ENCODE measurements at regions not wholly inside any gene's neighbourhood (a gene's known extent, or its start where the extent isn't known, plus 50 kb on each side); places are given as distances from the start of the nearest gene placed in this dataset.

DNA sequence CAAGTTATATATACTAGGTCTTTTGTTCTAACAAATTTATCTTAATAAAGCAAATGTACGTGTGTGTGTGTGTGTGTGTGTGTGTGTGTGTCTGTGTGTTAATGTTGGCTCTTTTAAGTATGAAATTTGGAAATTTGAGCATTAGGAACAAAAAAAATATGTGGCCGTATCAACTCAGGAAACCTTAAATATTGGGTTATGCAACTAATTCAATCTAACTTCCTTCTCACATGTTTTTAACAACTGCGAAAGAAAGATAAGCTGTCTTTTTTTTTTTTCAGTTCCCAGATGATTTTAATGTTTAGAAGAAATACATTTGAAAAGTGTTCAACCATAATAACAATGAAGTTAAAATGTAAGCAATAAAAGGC is 616.4 kb upstream of the ARID1B start:
- H3K9me3 ChIP-seq = no peaks in the 10 kb centered on the region
- no peaks in the 10 kb centered on the region for H3K4me1 ChIP-seq (ENCODE audit: control insufficient read depth in 1 of 2, low read depth in 2 of 2)
- no peaks in the 10 kb centered on the region for H3K36me3 ChIP-seq
- no peak overlapping the region for H3K4me3 ChIP-seq
- no peak for TF ChIP-seq CTCF (IDR thresholded peaks at IDR 0.05)
- DNase-seq (ENCODE audit: low spot score) (no peak), ATAC-seq (ENCODE audit: insufficient number of reproducible peaks, low FRiP score, low read depth) (no peak)
- H3K27ac ChIP-seq = no peak overlapping the region
- no peaks in the 10 kb centered on the region for H3K27me3 ChIP-seq (replicated peaks; ENCODE audit: insufficient read depth)

DNA sequence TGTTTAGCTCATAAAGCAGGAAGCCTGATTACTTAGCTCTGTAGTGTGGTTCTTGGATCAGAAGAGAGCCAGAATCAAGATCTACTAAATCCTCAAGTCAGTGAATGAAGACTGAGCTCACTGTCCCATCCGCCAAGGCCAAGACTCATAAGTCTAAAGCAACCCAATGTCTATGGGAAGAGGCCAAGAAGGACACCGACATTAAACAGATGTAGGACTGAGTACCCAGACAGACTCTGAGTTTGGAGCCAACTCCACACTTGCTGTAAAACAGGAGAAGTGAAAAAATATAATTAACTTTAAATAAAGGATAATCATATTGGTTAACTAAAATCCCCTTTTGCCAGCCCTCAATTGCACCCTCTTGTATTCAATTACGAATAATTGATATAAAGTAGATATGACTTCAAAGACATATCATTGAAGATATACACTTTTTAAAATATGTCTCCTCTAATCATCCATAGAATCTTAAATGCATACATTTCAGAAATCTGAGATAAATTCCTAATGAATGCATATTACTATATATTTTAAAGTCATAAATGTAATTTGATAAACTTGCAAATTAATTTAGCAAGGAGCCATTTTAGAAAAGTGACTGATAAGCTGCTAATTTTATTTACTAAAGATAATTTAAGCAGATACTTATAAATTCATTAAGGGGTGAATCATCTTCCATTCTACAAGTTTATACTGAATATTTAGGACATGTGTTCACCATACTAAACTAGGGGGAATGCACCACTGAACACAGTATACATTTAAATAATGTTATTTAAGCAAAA is 617.0 kb upstream of the ARID1B start:
- Histone ChIP-seq H3K9me3 (no peaks in the 10 kb centered on the region), H3K36me3 (no peaks in the 10 kb centered on the region), H3K4me1 (ENCODE audit: control insufficient read depth in 1 of 2, low read depth in 2 of 2) (no peaks in the 10 kb centered on the region), H3K27ac (no peak overlapping the region), H3K27me3 (replicated peaks; ENCODE audit: insufficient read depth) (no peaks in the 10 kb centered on the region), H3K4me3 (no peak overlapping the region)
- ATAC-seq (ENCODE audit: insufficient number of reproducible peaks, low FRiP score, low read depth) = no peak
- TF ChIP-seq CTCF (IDR thresholded peaks at IDR 0.05) = no peak
- DNase-seq (ENCODE audit: low spot score) = no peak

- Histone ChIP-seq H3K9me3 (no peaks in the 10 kb centered on the region), H3K4me1 (ENCODE audit: control insufficient read depth in 1 of 2, low read depth in 2 of 2) (no peaks in the 10 kb centered on the region), H3K27ac (no peak overlapping the region), H3K27me3 (replicated peaks; ENCODE audit: insufficient read depth) (no peaks in the 10 kb centered on the region), H3K36me3 (no peaks in the 10 kb centered on the region), H3K4me3 (no peak overlapping the region)
- DNase-seq (ENCODE audit: low spot score) (no peak), ATAC-seq (ENCODE audit: insufficient number of reproducible peaks, low FRiP score, low read depth) (no peak)
- no peak for TF ChIP-seq CTCF (IDR thresholded peaks at IDR 0.05)
Measured at GRCh38 chr6:156154896-156155295, 622.3 kb upstream of the ARID1B start.

- Histone ChIP-seq H3K4me1 (ENCODE audit: control insufficient read depth in 1 of 2, low read depth in 2 of 2) (no peaks in the 10 kb centered on the region), H3K36me3 (no peaks in the 10 kb centered on the region), H3K27ac (no peak overlapping the region), H3K27me3 (replicated peaks; ENCODE audit: insufficient read depth) (no peaks in the 10 kb centered on the region), H3K9me3 (no peaks in the 10 kb centered on the region), H3K4me3 (no peak overlapping the region)
- no peak for TF ChIP-seq CTCF (IDR thresholded peaks at IDR 0.05)
- ATAC-seq (ENCODE audit: insufficient number of reproducible peaks, low FRiP score, low read depth) (no peak), DNase-seq (ENCODE audit: low spot score) (no peak)
Measured at GRCh38 chr6:156150391-156150790, 626.8 kb upstream of the ARID1B start.

- ATAC-seq (ENCODE audit: insufficient number of reproducible peaks, low FRiP score, low read depth) (no peak), DNase-seq (ENCODE audit: low spot score) (no peak)
- peaks cover 5% of the 10 kb centered on the region for H3K9me3 ChIP-seq
- no peak overlapping the region for H3K27ac ChIP-seq
- TF ChIP-seq CTCF (IDR thresholded peaks at IDR 0.05) = no peak
- no peaks in the 10 kb centered on the region for H3K27me3 ChIP-seq (replicated peaks; ENCODE audit: insufficient read depth)
- no peak overlapping the region for H3K4me3 ChIP-seq
- H3K36me3 ChIP-seq = no peaks in the 10 kb centered on the region
- no peaks in the 10 kb centered on the region for H3K4me1 ChIP-seq (ENCODE audit: control insufficient read depth in 1 of 2, low read depth in 2 of 2)
Measured at GRCh38 chr6:156146891-156147290, 630.3 kb upstream of the ARID1B start.

Measured in thoracic aorta (tissue), 2 donors.